BJ (cell line): ENCODE measurements at regions not wholly inside any gene's neighbourhood (a gene's known extent, or its start where the extent isn't known, plus 50 kb on each side); places are given as distances from the start of the nearest gene placed in this dataset.

Experiments used
- CTCF ChIA-PET: fragments of 350-600 bp; formaldehyde crosslinking; extraction: SDS; loops from one replicate; lab custom pipeline; 2021; ENCODE audit warnings: antibody characterized with exemption, inconsistent platforms; lab: Yijun Ruan, JAX
- POLR2A ChIA-PET: fragments of 300-600 bp; sonication (Branson Sonifier 250); formaldehyde crosslinking; extraction: SDS; loops from one replicate; lab custom pipeline; 2021; ENCODE audit warnings: antibody characterized with exemption; lab: Charles Lee
- DNase-seq: peaks from one replicate; pipeline ENCODE4 v3.0.0-alpha.2; 2011; ENCODE audit warnings: low read depth
- H3K27me3 ChIP-seq: 2 replicates; pipeline ENCODE4 v1.6.0; 2011; ENCODE audit warnings: low read length; ENCODE audit not compliant: control insufficient read depth, insufficient read depth
- H3K36me3 ChIP-seq: 2 replicates; pipeline ENCODE4 v1.5.1; 2011; ENCODE audit warnings: low read length; ENCODE audit not compliant: control insufficient read depth, insufficient read depth
- H3K4me3 ChIP-seq: 2 replicates; pipeline ENCODE4 v1.5.1; 2011; ENCODE audit warnings: low read depth, mild to moderate bottlenecking, control low read depth, low read length
- TF ChIP-seq, protein P1 (sequence below): IDR thresholded peaks from 2 replicates; pipeline ENCODE4 v1.5.1; 2011; ENCODE audit warnings: low read depth, mild to moderate bottlenecking, control low read depth, inconsistent platforms, low read length, moderate library complexity; ENCODE audit not compliant: insufficient read depth

DNA sequence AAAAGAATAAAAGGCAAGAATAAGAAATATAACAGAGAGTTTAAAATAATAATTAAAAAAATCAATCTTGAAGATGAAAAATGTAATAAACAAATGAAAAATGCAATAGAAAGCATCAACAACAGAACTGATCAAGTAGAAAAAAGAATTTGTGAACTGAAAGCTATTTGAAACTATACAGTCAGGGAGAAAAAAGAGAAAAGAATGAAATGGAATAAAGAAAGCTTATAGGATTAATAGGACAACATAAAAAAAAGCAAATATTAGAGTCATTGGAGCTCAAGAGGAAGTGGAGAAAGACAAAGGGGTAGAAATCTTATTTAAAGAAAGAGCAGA is 126.8 kb upstream of the RPL34 start:
- Histone ChIP-seq H3K4me3 (no peak overlapping the region), H3K36me3 (no peaks in the 10 kb centered on the region), H3K27me3 (no peaks in the 10 kb centered on the region)
- no peak for DNase-seq
- ChIA-PET CTCF (interaction anchor here (0.8 to 2.2 kb wide), 6 partner anchors 8 to 479 kb away, joined by 3 to 14 read pairs (median 4); no protein-coding TSS in a partner anchor), POLR2A (no interaction called here)
- TF ChIP-seq, protein P1, sequence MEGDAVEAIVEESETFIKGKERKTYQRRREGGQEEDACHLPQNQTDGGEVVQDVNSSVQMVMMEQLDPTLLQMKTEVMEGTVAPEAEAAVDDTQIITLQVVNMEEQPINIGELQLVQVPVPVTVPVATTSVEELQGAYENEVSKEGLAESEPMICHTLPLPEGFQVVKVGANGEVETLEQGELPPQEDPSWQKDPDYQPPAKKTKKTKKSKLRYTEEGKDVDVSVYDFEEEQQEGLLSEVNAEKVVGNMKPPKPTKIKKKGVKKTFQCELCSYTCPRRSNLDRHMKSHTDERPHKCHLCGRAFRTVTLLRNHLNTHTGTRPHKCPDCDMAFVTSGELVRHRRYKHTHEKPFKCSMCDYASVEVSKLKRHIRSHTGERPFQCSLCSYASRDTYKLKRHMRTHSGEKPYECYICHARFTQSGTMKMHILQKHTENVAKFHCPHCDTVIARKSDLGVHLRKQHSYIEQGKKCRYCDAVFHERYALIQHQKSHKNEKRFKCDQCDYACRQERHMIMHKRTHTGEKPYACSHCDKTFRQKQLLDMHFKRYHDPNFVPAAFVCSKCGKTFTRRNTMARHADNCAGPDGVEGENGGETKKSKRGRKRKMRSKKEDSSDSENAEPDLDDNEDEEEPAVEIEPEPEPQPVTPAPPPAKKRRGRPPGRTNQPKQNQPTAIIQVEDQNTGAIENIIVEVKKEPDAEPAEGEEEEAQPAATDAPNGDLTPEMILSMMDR: no peak

DNA sequence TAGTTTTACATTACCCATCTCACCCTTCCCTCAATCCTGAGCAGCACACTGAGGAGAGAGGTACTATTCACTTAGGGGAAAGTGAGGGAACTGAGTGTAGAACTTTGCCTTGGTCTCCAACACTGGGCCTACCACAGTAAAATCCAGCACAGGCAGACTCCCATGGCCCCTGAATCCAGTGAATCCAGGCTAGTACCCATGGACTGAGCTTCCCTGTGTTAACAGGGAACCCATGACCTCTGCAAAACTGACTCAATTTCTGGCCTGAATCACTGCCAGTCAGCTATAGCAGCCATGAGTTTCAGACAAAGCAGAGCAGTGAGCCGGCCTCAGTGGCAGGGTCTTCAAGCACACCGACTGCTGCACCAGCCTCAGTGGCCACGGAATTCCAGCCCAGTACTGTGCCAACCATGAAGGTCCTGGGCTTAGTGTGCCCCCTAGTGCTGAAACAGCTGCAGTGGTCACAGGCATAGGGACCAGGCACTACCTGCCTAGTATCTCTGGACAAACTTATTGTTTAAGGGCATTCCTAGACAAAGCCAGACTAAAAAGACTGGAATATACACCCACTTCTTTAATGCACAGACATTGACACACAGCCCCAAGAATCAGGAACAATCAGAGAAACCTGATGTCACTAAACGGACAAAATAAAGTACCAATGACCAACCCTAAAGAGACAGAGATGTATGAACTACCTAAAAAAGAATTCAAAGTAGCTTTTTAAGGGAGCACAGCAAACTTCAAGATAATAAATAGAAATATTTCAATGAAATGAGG is 127.4 kb upstream of the RPL34 start:
- TF ChIP-seq, protein P1: peak; percentile 63
- Histone ChIP-seq H3K36me3 (no peaks in the 10 kb centered on the region), H3K27me3 (no peaks in the 10 kb centered on the region), H3K4me3 (no peak overlapping the region)
- CTCF ChIA-PET: interaction anchor here (0.8 to 2.2 kb wide), 8 partner anchors 9 to 478 kb away, joined by 3 to 14 read pairs (median 3); no protein-coding TSS in a partner anchor
- POLR2A ChIA-PET: no interaction called here
- no peak for DNase-seq

DNA sequence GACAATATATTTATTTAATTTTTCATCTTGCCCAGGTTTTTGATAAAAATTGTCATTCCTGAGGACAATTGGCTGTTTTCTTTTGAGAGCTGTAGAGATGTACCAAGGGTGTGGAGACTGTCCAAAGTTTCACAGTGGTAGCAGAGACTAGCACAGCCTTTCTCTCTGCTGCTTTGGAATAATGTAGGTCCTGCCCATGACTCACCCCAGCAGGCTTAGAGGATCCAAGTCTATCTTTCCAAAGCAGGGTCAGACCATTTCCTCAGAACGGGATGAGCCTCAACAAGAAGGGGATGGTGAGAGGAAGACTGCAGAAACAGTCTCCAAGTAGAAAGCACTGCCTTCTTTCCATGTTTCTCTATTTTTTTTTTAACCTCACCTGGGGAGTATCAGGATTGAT is 131.5 kb upstream of the RPL34 start:
- ChIA-PET CTCF (no interaction called here), POLR2A (no interaction called here)
- Histone ChIP-seq H3K27me3 (no peaks in the 10 kb centered on the region), H3K4me3 (no peak overlapping the region), H3K36me3 (no peaks in the 10 kb centered on the region)
- TF ChIP-seq, protein P1: no peak
- DNase-seq: no peak

DNA sequence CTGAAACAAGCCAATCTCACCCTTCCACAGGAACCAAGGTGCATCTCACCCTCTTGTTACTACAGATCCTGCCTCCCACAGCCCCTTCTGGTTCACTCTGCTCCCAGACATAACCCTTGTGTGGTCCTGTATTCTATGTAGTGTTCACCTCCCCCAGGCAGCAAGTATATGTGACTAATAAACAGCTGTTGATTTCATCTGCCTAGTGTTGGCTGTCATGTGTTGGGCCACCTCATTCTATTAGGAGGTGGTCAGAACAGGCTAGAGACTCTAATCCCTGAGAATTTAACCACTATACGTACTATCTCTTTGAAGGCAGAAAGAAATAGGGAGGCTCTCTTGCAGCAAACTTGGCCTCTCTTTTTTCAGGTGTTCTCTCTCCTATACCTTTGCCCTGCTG is 134.3 kb upstream of the RPL34 start:
- ChIA-PET POLR2A (no interaction called here), CTCF (no interaction called here)
- no peak overlapping the region for H3K4me3 ChIP-seq
- no peaks in the 10 kb centered on the region for H3K36me3 ChIP-seq
- no peak for DNase-seq
- TF ChIP-seq, protein P1: no peak
- H3K27me3 ChIP-seq: no peaks in the 10 kb centered on the region

DNA sequence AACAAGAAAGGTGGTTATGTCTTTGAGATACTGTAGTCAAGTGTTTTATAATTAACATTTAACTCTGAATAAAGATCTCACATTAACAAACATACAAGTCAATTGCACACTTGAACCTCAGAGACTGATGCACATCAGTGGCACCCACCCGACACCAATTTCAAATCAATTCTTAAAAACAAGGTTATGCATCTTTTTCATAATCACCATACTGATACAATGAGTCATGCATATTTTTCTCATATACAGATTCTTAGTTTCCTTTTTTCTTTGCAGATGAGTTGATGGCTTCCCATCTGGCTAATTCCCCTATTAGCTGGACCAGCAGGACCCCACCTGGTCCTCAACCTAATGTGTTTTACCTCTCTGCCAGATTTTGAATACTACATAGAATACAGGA is 136.2 kb upstream of the RPL34 start:
- Histone ChIP-seq H3K36me3 (no peaks in the 10 kb centered on the region), H3K4me3 (no peak overlapping the region), H3K27me3 (no peaks in the 10 kb centered on the region)
- no peak for DNase-seq
- ChIA-PET POLR2A (no interaction called here), CTCF (no interaction called here)
- TF ChIP-seq, protein P1: no peak
